Stimulated activated naive CD8-positive, alpha-beta T cell treated with anti-CD3 and anti-CD28 coated beads, Interleukin-15, Interleukin-2, amounts not matched to agents 100 ng/mL and 50 ng/mL, for 24 hours (primary cell): ENCODE measurements at regions not wholly inside any gene's neighbourhood (a gene's known extent, or its start where the extent isn't known, plus 50 kb on each side); places are given as distances from the start of the nearest gene placed in this dataset.

Source experiments
- H3K27ac Mint-ChIP-seq: one replicate; pipeline ENCODE4 v1.8.0; 2021; ENCODE audit warnings: mild to moderate bottlenecking, mixed read lengths
- H3K27me3 Mint-ChIP-seq: one replicate; pipeline ENCODE4 v1.8.0; 2021; ENCODE audit warnings: mixed read lengths
- H3K36me3 Mint-ChIP-seq: one replicate; pipeline ENCODE4 v1.8.0; 2021; ENCODE audit warnings: low read depth, mixed read lengths
- H3K4me1 Mint-ChIP-seq: one replicate; pipeline ENCODE4 v1.8.0; 2021; ENCODE audit warnings: low read depth, mixed read lengths
- H3K4me3 Mint-ChIP-seq: one replicate; pipeline ENCODE4 v1.8.0; 2021; ENCODE audit warnings: mild to moderate bottlenecking, mixed read lengths
- H3K9me3 Mint-ChIP-seq: one replicate; pipeline ENCODE4 v1.8.0; 2021; ENCODE audit warnings: mixed read lengths

- Mint-ChIP-seq H3K4me3 (no peak overlapping the region), H3K9me3 (no peaks in the 10 kb centered on the region), H3K27me3 (peaks cover 15% of the 10 kb centered on the region), H3K27ac (no peak overlapping the region), H3K4me1 (no peaks in the 10 kb centered on the region), H3K36me3 (no peaks in the 10 kb centered on the region)
These were observed 149.9 kb downstream of the ASB1 start for GRCh38 chr2:238576674-238577073.

GRCh38 chr2:238578256-238578655 is 151.5 kb downstream of the ASB1 start:
- H3K4me3 Mint-ChIP-seq = no peak overlapping the region
- no peak overlapping the region for H3K27ac Mint-ChIP-seq
- no peaks in the 10 kb centered on the region for H3K36me3 Mint-ChIP-seq
- H3K4me1 Mint-ChIP-seq = no peaks in the 10 kb centered on the region
- H3K9me3 Mint-ChIP-seq = no peaks in the 10 kb centered on the region
- H3K27me3 Mint-ChIP-seq = peaks cover 15% of the 10 kb centered on the region

- Mint-ChIP-seq H3K4me1 (no peaks in the 10 kb centered on the region), H3K27me3 (peaks cover 14% of the 10 kb centered on the region), H3K27ac (no peak overlapping the region), H3K9me3 (peaks cover 3% of the 10 kb centered on the region), H3K36me3 (no peaks in the 10 kb centered on the region), H3K4me3 (no peak overlapping the region)
These were observed 153.8 kb downstream of the ASB1 start for GRCh38 chr2:238580486-238580885.

GRCh38 chr2:238581126-238581525 is 154.4 kb downstream of the ASB1 start:
- Mint-ChIP-seq H3K4me3 (no peak overlapping the region), H3K27ac (no peak overlapping the region), H3K36me3 (no peaks in the 10 kb centered on the region), H3K27me3 (peaks cover 9% of the 10 kb centered on the region), H3K4me1 (no peaks in the 10 kb centered on the region), H3K9me3 (peaks cover 3% of the 10 kb centered on the region)

- Mint-ChIP-seq H3K27ac (no peak overlapping the region), H3K27me3 (peaks cover 9% of the 10 kb centered on the region), H3K36me3 (no peaks in the 10 kb centered on the region), H3K9me3 (peaks cover 3% of the 10 kb centered on the region), H3K4me3 (no peak overlapping the region), H3K4me1 (no peaks in the 10 kb centered on the region)
These were observed 155.4 kb downstream of the ASB1 start for GRCh38 chr2:238582159-238582558.

- Mint-ChIP-seq H3K27ac (no peak overlapping the region), H3K36me3 (no peaks in the 10 kb centered on the region), H3K4me1 (no peaks in the 10 kb centered on the region), H3K9me3 (peaks cover 3% of the 10 kb centered on the region), H3K4me3 (no peak overlapping the region), H3K27me3 (peaks cover 5% of the 10 kb centered on the region)
These were observed 157.9 kb downstream of the ASB1 start for GRCh38 chr2:238584617-238585016.

GRCh38 chr2:238585836-238586821 is 159.4 kb downstream of the ASB1 start:
- Mint-ChIP-seq H3K36me3 (no peaks in the 10 kb centered on the region), H3K4me1 (no peaks in the 10 kb centered on the region), H3K4me3 (no peak overlapping the region), H3K27ac (no peak overlapping the region), H3K27me3 (peaks cover 3% of the 10 kb centered on the region), H3K9me3 (peaks cover 3% of the 10 kb centered on the region)

GRCh38 chr2:238586931-238587775 is 160.4 kb downstream of the ASB1 start:
- Mint-ChIP-seq H3K4me1 (no peaks in the 10 kb centered on the region), H3K36me3 (no peaks in the 10 kb centered on the region), H3K27ac (no peak overlapping the region), H3K4me3 (no peak overlapping the region), H3K9me3 (peaks cover 3% of the 10 kb centered on the region), H3K27me3 (no peaks in the 10 kb centered on the region)

GRCh38 chr2:238587776-238588660 is 161.3 kb downstream of the ASB1 start:
- Mint-ChIP-seq H3K27ac (no peak overlapping the region), H3K4me1 (no peaks in the 10 kb centered on the region), H3K4me3 (no peak overlapping the region), H3K36me3 (no peaks in the 10 kb centered on the region), H3K9me3 (peaks cover 3% of the 10 kb centered on the region), H3K27me3 (no peaks in the 10 kb centered on the region)

- H3K36me3 Mint-ChIP-seq = no peaks in the 10 kb centered on the region
- H3K4me3 Mint-ChIP-seq = no peak overlapping the region
- H3K9me3 Mint-ChIP-seq = no peaks in the 10 kb centered on the region
- H3K4me1 Mint-ChIP-seq = no peaks in the 10 kb centered on the region
- no peak overlapping the region for H3K27ac Mint-ChIP-seq
- H3K27me3 Mint-ChIP-seq = no peaks in the 10 kb centered on the region
These were observed 163.1 kb downstream of the ASB1 start for GRCh38 chr2:238589591-238590460.

- Mint-ChIP-seq H3K4me1 (no peaks in the 10 kb centered on the region), H3K27ac (no peak overlapping the region), H3K27me3 (no peaks in the 10 kb centered on the region), H3K9me3 (no peaks in the 10 kb centered on the region), H3K4me3 (no peak overlapping the region), H3K36me3 (no peaks in the 10 kb centered on the region)
These were observed 165.0 kb downstream of the ASB1 start for GRCh38 chr2:238591732-238592131.

- Mint-ChIP-seq H3K4me3 (no peak overlapping the region), H3K36me3 (no peaks in the 10 kb centered on the region), H3K27me3 (no peaks in the 10 kb centered on the region), H3K27ac (no peak overlapping the region), H3K4me1 (no peaks in the 10 kb centered on the region), H3K9me3 (no peaks in the 10 kb centered on the region)
These were observed 166.5 kb downstream of the ASB1 start for GRCh38 chr2:238593236-238593635.

- no peak overlapping the region for H3K27ac Mint-ChIP-seq
- H3K9me3 Mint-ChIP-seq = no peaks in the 10 kb centered on the region
- H3K36me3 Mint-ChIP-seq = no peaks in the 10 kb centered on the region
- H3K27me3 Mint-ChIP-seq = no peaks in the 10 kb centered on the region
- no peaks in the 10 kb centered on the region for H3K4me1 Mint-ChIP-seq
- no peak overlapping the region for H3K4me3 Mint-ChIP-seq
These were observed 167.0 kb downstream of the ASB1 start for GRCh38 chr2:238593678-238594077.
